Midbrain (tissue), 1 donor: ENCODE measurements at regions not wholly inside any gene's neighbourhood (a gene's known extent, or its start where the extent isn't known, plus 50 kb on each side); places are given as distances from the start of the nearest gene placed in this dataset.

ENCODE experiments used
- DNase-seq: peaks from one replicate; lab custom pipeline; 2025; lab: John Stamatoyannopoulos, UW

DNA sequence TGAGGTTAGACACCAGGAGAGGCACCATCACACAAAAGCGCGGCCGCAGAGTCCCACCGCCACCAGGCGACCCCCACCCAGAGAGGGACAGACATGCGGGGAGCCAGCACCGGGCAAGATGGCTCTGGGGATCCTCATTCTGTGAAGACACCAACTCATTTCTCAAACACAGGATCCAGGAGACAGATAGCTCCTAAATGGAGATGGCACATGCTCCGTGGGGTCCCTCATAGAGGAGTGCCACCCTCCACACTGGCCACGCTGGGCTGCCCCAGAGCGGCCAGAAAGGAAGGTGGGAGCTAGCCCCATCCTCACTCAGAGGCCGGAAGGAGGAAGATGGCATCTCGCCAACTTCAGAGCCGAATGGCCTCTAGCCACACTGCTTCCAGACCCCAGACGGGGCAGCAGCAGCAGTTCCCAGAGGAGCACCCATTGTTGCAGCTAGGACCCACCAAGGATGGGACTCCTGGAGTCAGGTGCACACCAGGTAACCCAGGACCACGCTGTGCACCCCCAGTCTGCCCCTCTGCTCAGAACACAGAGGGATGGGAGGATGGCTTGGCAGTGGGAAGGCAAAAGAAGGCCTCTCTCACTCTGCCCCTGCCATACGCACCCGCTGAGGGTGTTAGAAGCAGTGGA is 78.6 kb downstream of the ZIC5 start:
- no peak for DNase-seq

- DNase-seq = peak; percentile 10
Measured at GRCh38 chr13:99892196-99892613, 79.4 kb downstream of the ZIC5 start.

DNA sequence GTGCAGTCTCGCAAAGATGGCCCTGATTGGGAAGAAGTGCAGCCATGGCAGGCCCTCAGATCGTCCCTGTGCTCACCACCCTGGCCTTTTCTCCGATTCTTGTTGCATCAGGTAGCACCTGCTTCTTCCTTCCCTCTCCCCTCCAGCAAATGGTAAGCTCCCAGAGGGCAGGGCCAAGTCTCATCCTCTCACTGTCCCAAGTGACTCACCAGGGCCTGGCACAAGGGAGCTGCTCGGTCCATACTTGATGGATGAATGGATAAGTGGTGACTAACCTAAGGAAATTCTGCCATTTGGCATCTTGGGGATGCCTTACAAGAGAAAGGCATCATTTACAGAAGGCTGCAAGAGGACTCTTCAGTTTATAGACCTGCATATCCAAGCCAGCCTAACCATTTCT is 84.9 kb downstream of the ZIC5 start:
- DNase-seq = no peak

- no peak for DNase-seq
Measured at GRCh38 chr13:99884913-99885312, 86.7 kb downstream of the ZIC5 start.

GRCh38 chr13:99883805-99884204 is 87.8 kb downstream of the ZIC5 start:
- no peak for DNase-seq

DNA sequence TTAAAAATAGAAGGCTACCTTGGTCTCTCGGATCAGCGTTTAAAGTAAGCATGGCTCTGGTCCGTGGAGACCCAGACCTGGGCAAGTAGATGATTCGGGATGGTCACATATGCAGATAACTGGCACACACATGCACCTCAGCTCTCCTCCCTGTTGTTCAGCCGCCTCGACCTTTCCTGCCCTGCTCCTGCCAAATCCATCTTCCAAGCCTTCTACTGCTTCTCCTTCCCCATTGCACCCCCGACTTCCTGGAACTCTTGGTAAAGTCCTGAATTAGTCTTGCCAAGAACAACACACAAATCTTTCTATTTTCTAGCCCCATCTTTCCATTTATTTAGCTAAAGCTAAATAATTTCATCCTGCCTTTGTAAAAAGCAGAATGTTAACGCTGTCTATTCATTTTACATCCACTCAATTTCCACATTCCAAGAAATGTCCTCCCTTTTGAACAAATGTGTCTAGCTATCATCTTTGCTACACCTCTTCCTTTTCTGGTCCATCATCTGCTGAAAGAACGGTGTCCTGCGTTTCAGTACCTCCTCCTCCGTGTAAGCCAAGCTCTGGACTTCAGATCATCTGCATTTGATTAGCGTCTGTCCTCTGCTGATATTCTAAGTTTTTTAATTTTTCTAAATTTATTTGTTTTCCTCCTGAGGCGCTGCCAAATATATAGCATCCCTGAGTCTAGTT is 92.5 kb downstream of the ZIC5 start:
- DNase-seq = no peak

DNA sequence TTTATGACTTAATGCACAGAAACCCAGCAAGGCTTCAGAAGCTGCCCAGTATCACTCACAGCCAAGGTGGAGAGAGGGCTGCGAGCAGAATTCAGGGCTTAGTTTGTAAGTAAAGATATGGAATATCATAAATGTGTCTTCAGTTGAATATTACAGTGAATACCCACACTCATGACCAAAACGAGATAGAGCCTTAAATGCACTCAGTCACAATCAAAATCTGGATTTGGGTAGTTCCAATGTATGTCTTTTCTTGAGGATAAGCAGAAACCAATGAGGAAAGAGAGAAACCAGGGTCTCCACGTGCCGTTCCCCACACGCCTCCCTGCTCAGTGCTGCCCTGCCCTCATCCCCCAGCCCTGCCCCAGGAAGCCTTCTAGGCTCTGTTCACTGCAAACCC is 94.9 kb downstream of the ZIC5 start:
- no peak for DNase-seq

DNA sequence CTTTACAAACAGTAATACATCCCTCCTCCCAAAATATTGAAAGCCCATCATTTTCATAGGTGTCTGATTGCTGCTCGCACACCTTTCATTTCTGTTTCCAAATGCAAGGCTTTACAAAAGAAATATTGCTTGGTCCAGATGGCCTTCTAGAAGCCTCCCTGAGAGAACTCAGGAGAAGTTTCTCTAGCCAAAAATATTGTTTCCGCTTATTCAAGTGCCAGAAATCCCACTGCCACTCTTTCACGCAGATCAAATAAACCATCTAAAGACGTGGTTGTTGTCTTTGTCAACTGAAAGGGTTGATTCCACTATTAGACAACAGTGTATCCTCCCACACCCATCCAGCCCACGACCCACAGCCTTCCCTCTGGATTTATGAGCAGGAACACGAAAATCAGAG is 96.2 kb downstream of the ZIC5 start:
- no peak for DNase-seq

DNA sequence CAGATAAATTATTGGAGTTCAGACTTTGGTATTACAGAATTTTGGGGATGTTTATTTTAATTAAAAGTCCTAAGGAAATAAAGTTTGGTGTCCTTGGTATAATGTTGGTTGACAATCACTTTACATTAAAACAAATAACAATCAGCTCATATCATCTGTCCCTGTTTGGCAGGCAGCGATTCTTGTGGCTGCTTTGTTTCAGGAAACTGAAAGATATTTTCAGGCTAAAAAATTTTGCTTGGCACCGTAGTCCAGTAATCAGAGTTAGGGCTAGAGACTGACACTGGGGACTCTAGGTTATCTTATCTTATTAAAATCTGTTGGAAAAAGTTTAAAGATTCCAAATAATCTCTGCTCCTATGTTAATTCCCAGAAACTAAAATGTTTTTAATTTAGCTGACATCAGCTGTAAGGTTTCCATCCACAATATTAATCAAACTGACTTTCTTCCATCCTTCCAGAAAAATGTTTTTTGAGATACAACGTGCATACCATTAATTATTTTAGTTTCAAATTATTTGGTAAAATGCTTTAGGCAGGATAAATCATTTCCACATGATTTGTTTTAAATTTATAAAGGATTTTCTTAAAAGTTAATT is 97.6 kb downstream of the ZIC5 start:
- DNase-seq = no peak

DNA sequence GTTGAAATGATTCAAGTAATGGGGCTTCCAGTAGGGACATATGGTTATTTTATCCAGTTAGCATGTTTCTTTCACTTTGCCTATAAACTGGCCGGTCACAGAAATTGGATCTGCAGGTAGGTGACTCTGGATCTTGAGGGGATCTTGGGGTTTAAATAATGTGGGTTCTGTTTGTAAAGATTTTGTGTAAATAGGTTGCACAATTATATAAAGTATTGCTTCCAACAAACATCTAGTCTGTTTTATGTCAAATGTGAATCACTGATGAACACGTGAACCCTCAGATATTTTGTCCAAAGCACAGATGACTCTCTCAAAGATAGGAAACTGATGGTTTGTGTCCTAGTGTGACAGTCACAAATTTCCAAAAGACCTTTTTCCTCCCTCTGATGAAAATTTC is 98.4 kb downstream of the ZIC5 start:
- no peak for DNase-seq

DNA sequence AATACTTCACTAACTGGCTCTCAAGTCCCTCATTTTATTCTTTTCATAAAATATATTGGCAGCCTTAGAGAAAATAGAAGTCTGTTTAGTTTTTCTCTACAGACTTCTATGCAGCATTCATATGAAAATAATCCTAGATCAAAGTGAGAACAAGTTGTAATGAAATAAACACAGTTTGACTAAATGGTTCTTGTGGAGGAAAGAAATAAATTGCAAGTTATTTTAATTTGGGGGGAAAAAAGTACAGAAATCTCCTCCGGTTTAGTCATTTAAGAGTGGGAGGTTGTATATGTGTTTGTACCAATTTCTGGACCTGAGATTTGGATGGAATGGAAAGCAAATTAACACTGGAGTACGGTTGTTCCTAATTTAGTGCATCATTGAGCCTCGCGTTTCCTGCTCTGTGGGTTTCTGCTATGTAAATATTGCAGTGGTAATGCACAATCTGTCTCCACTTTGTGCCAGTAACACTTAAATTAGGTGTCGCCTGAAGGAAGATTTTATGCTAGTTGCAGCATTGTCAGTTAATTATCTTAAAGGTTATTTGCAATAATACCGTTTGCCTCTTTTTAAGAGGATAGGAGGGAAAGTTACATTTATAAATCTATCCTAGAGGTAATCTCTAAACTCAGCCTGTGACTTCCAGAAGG is 100.2 kb downstream of the ZIC5 start:
- no peak for DNase-seq

DNA sequence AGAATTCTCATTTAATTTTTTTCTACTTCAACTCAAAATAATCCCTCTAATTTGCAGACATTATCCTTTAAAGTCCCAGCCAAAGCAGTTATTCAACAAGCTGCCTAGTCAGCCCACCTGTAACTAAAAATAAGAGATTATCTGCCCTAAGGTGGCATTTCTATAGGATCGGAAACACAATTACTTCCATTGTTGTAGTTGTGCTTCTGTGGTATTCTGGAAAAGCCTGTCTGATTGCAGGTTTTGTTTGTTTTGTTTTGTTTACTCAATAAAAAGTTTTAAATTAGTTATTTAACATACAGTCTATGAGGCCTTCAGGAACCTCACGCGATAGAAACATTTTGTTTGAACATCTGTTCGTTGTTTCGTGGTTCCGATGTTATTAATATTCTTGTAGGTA is 101.0 kb downstream of the ZIC5 start:
- DNase-seq = no peak

DNA sequence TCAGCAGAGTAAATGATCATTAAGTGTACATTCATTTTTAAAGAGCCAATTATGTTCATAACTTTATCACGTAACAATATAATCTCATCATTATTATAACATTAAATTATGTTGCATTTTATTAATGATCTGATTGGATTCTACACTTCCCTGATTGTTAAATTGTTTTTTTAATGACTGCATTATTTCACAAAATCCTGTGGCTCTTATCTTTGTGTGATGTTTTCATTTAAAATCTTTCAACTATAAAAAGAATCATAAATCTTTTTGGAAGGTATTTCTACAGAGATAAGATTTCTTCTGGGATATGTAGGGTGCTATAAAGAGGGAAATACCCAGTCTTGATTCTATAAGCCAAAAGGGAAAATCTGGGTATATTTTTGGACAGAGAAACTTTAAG is 101.7 kb downstream of the ZIC5 start:
- no peak for DNase-seq

- no peak for DNase-seq
Measured at GRCh38 chr13:99868767-99869166, 102.8 kb downstream of the ZIC5 start.

DNA sequence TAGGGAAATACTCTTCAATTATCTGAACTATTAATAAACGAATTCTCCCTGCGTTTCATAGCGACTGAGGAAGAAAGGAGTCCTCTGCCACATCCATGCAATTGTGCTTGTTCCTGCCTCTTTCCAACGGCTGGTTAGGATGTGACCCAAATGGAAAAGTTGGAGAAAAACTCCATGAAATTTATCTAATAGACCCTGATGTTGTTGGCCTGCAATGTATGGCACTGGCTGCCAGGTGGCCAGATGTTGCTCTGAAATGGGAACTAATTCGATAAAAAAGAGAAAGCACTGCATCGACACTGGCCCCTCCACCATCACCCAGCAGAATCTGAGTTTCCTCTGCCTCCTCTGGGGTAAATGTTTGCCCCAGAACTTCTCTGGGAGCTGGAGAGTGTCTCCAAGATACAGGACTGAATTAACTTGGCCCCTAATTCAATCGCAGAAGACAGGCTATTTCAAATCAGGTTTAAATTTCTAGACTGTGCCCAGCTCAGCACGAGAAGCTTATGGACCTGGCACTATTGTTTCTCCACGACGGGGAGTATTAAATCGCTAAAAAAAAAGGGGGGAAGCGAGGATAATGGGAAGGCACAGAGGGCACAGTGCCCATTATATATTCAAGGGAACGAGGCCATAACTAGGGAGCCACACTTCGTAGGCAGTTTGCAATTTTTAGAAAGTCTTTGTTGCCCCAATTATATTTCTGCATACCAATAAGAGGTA is 103.9 kb downstream of the ZIC5 start:
- no peak for DNase-seq

- no peak for DNase-seq
Measured at GRCh38 chr13:99866781-99867180, 104.8 kb downstream of the ZIC5 start.

DNA sequence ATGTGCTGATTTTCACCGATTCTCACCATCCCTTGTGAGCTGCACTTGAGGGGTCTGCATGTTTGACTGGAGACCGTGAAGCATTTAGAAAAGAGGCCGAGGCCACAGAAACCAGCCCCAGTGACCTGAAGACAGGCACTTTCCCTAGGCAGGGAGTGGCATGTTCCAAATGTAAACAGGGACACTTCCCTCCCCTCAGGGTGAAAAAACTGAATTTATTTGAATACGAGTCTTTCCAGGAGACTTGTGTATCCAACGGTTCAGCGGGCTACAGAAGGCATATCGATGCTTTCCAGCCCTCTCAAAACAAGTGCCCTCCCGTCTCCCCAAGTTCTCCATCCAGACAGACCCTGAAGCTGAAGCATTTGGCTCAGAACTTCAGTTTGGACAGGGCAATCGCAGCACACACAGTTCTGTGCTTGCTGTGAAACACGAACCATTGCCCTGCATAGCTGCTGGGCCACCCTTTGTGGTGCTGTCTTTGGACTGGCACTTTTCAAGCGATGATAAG is 106.1 kb downstream of the ZIC5 start:
- DNase-seq = no peak

DNA sequence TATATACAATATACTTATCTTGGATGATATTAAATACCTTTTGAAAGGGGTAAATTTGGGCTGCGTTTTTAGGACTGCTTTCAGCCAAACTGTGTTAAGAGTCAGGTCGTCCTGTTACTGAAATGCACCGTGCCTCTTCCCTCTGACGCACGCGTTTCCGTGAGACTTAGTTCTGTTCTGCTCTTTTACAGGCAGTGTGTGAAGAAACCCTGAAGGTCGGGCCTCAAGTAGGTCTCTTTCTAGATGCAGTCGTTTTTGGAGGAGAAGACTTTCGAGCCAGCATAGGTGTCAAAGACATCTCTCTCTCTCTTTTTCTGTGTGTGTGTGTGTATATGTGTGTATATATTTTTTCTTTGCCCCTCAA is 107.0 kb downstream of the ZIC5 start:
- DNase-seq = no peak

DNA sequence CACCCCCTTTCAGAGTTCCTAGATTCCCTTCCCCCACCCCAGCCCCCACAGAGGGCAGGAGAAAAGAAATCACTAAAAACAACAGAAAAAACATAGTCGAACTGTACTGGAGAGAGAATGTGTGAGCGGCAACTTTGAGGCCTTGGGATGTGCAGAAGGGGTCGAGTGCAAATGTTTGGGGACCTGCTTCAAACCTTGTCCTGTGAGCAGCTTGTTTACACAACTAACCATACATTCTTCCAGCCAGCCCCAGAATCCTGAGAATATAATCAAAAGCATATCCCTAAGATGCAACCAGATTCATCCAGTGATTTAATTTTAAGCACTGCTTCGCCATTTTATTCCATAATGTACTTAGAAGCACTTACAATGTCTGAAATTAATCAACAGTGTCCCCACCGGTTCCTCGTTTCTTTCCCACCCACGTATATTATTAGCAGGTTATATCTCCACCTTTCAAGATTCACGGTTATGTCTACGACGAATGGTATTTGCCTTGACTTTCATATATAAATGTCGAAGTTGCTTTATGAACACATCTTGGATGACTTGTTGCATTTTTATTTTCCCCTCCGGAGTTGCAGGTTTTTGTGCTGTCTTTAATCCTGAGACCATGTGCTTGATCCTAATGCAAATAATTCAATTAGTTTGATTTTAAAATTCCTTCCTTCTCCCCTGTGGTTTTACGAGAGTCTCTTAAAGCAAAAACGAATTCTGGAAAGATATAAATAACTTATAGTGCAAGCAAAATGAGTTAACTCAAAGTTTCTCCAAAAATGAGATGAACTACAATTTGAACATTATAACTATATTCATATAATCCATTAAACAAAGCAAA is 107.6 kb downstream of the ZIC5 start:
- no peak for DNase-seq

- DNase-seq = no peak
Measured at GRCh38 chr13:99862244-99862643, 109.3 kb downstream of the ZIC5 start.

DNA sequence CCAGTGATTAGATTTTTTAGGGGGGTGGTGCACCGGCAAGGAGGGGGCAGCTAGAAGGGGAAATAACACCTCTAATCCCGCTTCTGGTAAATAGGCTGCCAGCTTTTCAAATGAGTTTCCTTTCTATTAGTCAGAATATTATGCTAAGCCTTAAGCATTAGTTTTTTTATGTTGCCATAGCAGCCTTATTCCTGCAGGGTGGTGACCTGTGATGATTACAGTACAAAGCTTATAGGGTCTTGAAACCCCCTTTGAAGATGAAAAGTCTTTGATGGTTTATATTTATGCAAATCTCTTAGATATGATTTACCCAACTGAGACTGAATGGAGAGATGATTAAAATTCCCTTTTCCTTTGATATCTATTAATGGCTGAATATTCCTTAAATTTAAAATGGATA is 109.8 kb downstream of the ZIC5 start:
- DNase-seq = no peak
